ENCODE measurements at regions not wholly inside any gene's neighbourhood (a gene's known extent, or its start where the extent isn't known, plus 50 kb on each side); places are given as distances from the start of the nearest gene placed in this dataset.
A peak's percentile ranks its signal among the peaks of the same experiment; 100 is the strongest.
"Not testable (repeated sequence)": the region's sequence is repeated elsewhere in the genome, so short reads cannot be mapped to it uniquely, and the experiment has no call there.

DNA sequence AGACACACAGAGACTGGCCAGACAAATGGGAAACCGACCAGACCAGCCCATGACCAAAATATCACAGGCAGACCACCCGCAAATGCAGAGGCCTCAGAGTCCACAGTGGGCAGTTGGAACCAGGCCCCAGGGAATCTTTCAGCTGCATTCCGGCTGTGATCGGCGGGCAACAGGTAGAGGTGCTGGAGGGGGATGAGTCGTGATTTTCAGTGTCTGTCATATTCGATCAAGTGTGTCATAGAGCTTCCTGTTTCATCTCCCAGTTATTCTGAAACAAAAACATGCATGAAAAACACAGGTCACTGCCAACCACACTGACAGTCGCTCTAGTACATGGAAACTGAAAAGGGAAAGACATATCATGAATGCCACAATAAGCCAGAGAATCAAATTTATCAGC is 308.6 kb downstream of the BCL2L11 start:
- Histone ChIP-seq H3K79me1 (ENCODE audit: low read depth in 1 of 2, low read length in 2 of 2) (peaks cover 2 to 13% of the 10 kb centered on the region in 2 experiments; a peak in 1 of 4 replicates), H4K20me1 (ENCODE audit: insufficient read depth, low read length) (peaks cover 54% of the 10 kb centered on the region)
- H3K4me3 ChIP-seq (ENCODE audit: insufficient read depth, low read depth, low read length); H3K9me3 ChIP-seq (ENCODE audit: control insufficient read depth, insufficient read depth, low read length); H3K27ac ChIP-seq (ENCODE audit: insufficient read depth, low read length); intact Hi-C loops (cut with micrococcal nuclease); H2BK15ac ChIP-seq (ENCODE audit: low read depth, low read length); ATAC-seq (ENCODE audit: low read depth); dilution Hi-C loops (cut with HindIII; ENCODE audit: low sequenced_read_pairs, unreplicated experiment); H2BK120ac ChIP-seq (ENCODE audit: low read depth, low read length); DNase-seq; H3K4me1 ChIP-seq (ENCODE audit: control insufficient read depth, insufficient read depth, low read length); H2AK9ac ChIP-seq (replicated peaks; ENCODE audit: low read depth, low read length, poor library complexity); H3K36me3 ChIP-seq (ENCODE audit: control insufficient read depth, insufficient read depth, low read length); H3K14ac ChIP-seq (replicated peaks; ENCODE audit: low read depth, low read length); H3K4me2 ChIP-seq (ENCODE audit: low read depth, low read length); H4K8ac ChIP-seq (ENCODE audit: low read depth in 2 of 2, low read length in 2 of 2); in situ Hi-C loops (cut with MboI; ENCODE audit: low sequenced_read_pairs); H3K9ac ChIP-seq (ENCODE audit: low read depth, low read length); CTCF ChIA-PET; H2BK20ac ChIP-seq (ENCODE audit: low read depth, low read length); H2AFZ ChIP-seq (replicated peaks; ENCODE audit: low read length, poor library complexity); H3K18ac ChIP-seq (ENCODE audit: low read depth, low read length); H4K5ac ChIP-seq (ENCODE audit: low read depth, low read length); H3K27me3 ChIP-seq (ENCODE audit: control insufficient read depth, insufficient read depth, low read length); H3K4ac ChIP-seq (ENCODE audit: low read depth, low read length); BruUV-seq (replicated peaks); H3K23ac ChIP-seq (ENCODE audit: low read depth, low read length); H2BK5ac ChIP-seq (ENCODE audit: low read depth, low read length, poor library complexity, severe bottlenecking); H3K56ac ChIP-seq (ENCODE audit: extremely low read depth, insufficient read depth, low read length); H2AK5ac ChIP-seq (ENCODE audit: low read depth, low read length); POLR2A ChIA-PET (ENCODE audit: unreplicated experiment); H3K9me1 ChIP-seq (ENCODE audit: insufficient read depth, low read length); H4K91ac ChIP-seq (ENCODE audit: insufficient read depth, low read depth, low read length): not testable (repeated sequence)
- no CpG with 5 or more reads among the region's 8 CpGs for WGBS, 2 experiments (ENCODE audit: extremely low coverage in 2 of 2, insufficient read length in 1 of 2)

DNA sequence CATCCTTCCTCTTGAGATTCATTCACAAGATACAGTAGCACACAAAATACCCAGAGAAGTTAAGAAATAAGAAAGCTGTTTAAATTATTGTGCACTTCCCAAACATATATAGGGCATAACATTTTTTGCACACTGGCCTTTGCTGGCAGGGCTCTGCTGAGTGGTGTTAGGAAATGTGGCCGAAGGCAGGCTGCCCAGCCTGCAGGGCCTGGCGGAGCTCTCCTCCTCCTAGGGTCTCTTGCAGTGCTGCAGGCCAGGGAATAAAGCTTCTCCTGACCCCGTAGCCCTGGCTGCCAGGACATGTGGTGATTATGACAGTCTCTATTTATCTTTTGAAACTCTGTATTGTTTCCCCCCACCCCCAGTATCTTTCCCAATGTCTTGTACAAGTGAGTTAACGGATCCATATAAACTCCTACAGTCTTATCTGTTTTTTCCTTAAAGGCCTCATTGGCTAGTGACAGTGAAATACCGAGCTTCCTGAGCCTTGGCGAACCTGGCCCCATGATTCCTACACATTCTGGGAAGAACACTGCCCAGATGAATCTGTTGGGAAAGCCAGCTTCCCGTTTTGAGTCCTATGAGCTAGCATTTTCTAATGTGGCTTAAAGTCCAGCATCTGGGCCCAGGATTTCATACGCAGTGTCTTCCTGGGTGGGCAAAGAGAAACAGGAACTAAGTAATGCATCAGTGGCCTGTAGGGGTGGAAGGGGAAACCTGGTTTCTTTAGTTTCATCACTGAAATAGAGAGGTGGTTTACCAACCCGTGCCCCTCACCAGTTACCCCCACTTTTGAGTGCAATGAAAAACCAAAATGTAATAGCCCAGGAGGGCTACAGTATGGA is 310.3 kb downstream of the BCL2L11 start:
- CTCF ChIA-PET; H2BK20ac ChIP-seq (ENCODE audit: low read depth, low read length); H3K4ac ChIP-seq (ENCODE audit: low read depth, low read length); BruUV-seq (replicated peaks); H3K9me3 ChIP-seq (ENCODE audit: control insufficient read depth, insufficient read depth, low read length); H3K18ac ChIP-seq (ENCODE audit: low read depth, low read length); H4K91ac ChIP-seq (ENCODE audit: insufficient read depth, low read depth, low read length); H3K9ac ChIP-seq (ENCODE audit: low read depth, low read length); H2BK15ac ChIP-seq (ENCODE audit: low read depth, low read length); H3K56ac ChIP-seq (ENCODE audit: extremely low read depth, insufficient read depth, low read length); dilution Hi-C loops (cut with HindIII; ENCODE audit: low sequenced_read_pairs, unreplicated experiment); POLR2A ChIA-PET (ENCODE audit: unreplicated experiment); H3K36me3 ChIP-seq (ENCODE audit: control insufficient read depth, insufficient read depth, low read length); H3K4me1 ChIP-seq (ENCODE audit: control insufficient read depth, insufficient read depth, low read length); H3K14ac ChIP-seq (replicated peaks; ENCODE audit: low read depth, low read length); H2AK9ac ChIP-seq (replicated peaks; ENCODE audit: low read depth, low read length, poor library complexity); H3K4me2 ChIP-seq (ENCODE audit: low read depth, low read length); intact Hi-C loops (cut with micrococcal nuclease); H3K4me3 ChIP-seq (ENCODE audit: insufficient read depth, low read depth, low read length); H4K5ac ChIP-seq (ENCODE audit: low read depth, low read length); H2AFZ ChIP-seq (replicated peaks; ENCODE audit: low read length, poor library complexity); H3K27me3 ChIP-seq (ENCODE audit: control insufficient read depth, insufficient read depth, low read length); H4K8ac ChIP-seq (ENCODE audit: low read depth in 2 of 2, low read length in 2 of 2); H2BK5ac ChIP-seq (ENCODE audit: low read depth, low read length, poor library complexity, severe bottlenecking); in situ Hi-C loops (cut with MboI; ENCODE audit: low sequenced_read_pairs); H3K23ac ChIP-seq (ENCODE audit: low read depth, low read length); H2BK120ac ChIP-seq (ENCODE audit: low read depth, low read length); H3K27ac ChIP-seq (ENCODE audit: insufficient read depth, low read length); H2AK5ac ChIP-seq (ENCODE audit: low read depth, low read length); H3K9me1 ChIP-seq (ENCODE audit: insufficient read depth, low read length): not testable (repeated sequence)
- Histone ChIP-seq H4K20me1 (ENCODE audit: insufficient read depth, low read length) (peaks cover 59% of the 10 kb centered on the region), H3K79me1 (ENCODE audit: low read depth in 1 of 2, low read length in 2 of 2) (peaks cover 2 to 11% of the 10 kb centered on the region in 2 experiments; a peak in 1 of 4 replicates)
- DNase-seq (peak; percentile 4), ATAC-seq (ENCODE audit: low read depth) (peak; percentile 57)
- WGBS, 2 experiments (ENCODE audit: extremely low coverage in 2 of 2, insufficient read length in 1 of 2), result no CpG with 5 or more reads among the region's 9 CpGs
